ENCODE measurements at regions not wholly inside any gene's neighbourhood (a gene's known extent, or its start where the extent isn't known, plus 50 kb on each side); places are given as distances from the start of the nearest gene placed in this dataset.
"Not testable (repeated sequence)": the region's sequence is repeated elsewhere in the genome, so short reads cannot be mapped to it uniquely, and the experiment has no call there.

DNA sequence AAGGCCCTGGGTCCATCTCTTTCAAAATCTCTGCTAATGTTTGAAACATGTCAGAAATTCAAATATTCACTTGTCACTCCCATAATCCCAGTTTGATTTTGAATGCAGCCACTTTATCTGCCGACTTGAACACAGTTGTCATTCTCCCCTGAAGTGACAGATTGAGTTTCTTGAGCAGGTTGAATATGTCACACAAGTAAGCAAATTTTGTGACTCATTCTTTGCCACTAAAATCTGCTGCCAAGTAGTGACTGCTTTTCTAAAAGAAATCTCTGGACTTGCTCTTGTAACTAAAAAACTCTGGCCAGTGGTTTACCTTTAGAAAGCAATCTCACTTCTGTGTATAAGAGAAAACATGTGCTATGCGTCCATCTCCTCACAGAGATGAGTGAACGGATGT, 357.1 kb downstream of the LMO7 start:
- DNase-seq = no peak

- DNase-seq = no peak
These were observed 350.7 kb downstream of the LMO7 start for GRCh38 chr13:75986818-75987217.

DNA sequence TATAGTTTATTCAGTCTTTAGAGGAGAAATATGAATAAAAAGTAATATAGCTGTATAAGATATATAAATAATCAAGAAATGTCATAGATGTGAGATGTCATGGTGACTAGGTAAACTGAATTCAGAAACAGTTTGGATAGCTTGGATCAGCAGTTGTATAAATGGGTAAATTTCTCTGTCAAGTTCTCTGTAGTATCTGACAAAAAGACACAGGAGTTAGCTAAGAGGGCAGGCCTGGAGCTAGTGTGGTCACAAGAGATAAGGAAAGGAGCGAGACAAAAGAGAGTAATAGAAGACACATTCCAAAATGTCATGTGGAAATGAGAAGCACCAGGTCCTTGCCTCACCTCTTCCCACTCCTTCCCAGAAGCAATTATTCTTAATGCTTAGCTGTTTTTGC, 349.0 kb downstream of the LMO7 start:
- DNase-seq = no peak

- no peak for DNase-seq
These were observed 342.7 kb downstream of the LMO7 start for GRCh38 chr13:75978818-75979217.

- DNase-seq = no peak
These were observed 332.1 kb downstream of the LMO7 start for GRCh38 chr13:75968103-75968838.

DNA sequence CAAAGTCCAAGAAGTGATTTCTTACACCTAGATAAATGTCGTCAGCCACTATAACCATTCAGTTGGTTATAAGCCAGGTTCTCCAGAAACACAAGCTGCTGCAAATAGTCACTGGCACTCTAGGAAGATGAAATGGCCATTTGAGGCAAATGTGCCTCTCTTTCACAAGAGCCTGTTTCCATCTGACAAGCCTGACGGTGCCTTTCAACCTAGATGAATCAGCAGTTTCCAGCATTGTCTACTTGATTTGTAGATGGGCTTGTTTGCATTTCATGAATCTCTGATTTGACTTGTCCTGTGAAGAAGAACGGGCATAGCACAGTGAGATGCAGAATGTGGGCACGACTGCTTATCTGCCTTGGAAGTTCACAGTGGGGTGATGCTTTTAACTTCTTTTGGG, 327.2 kb downstream of the LMO7 start:
- no peak for DNase-seq

DNA sequence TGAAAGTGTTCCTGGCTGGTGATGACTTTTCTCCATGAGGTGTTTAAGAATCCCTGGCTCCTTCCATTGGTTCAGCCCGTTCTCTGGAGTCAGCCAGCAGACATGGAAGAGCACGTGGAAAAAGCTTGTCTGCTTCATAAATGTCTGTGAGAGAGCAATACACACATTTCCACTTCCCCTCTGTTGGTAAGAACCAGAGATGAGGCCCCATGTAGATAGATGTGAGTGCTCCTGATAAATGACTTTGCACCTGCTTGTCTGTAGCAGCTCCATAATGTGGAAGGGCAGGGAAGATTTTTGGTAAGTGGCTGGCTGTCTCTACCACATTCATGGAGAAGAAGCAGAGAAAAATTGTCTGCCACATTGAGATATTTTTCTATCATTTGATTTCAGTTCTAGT, 325.8 kb downstream of the LMO7 start:
- no peak for DNase-seq

GRCh38 chr13:75960538-75960994, 324.4 kb downstream of the LMO7 start:
- DNase-seq = no peak

DNA sequence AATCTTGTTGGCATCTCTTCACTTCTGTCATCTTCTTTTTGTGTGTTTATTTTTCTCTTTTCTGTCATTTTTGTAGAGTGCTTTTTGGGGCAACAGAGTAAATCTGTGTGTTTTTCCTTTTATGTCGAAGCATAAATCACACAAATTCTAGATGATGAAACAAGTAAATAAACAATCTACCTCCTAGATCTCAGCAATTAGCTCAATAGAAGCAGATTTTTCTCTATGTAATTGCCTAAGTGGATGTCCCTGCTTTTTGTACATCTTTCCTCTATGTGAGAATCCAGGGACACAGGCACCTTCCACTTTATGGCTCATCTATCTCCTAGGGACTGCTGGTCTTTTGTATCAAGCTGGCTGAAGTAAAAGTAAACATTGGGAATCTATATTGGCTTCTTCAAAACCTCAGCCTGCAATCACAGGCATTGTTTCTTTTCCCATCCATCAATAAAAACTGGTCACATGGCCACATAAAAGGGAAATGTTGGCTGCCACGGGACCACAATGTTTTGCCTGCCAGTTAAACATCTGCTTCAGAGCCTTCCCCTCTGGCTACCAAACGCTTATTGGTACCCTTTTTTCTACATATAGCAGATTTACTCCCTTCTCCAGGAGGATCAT, 323.8 kb downstream of the LMO7 start:
- no peak for DNase-seq

DNA sequence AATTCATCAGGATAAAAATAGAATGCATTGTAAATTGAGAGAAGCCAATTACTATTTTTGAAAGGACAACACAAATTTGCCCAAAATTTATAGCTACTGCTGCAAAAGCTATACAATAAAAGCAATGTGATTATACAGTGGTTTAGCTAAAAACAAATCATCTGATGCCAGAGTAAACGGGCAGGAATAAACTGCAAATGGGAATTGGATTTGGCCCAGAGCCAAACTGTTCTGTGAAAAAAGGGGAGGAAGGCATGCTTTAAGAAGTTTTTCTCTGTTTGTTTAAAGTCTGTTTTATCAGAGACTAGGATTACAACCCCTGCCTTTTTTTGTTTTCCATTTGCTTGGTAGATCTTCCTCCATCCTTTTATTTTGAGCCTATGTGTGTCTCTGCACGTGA, 317.5 kb downstream of the LMO7 start:
- DNase-seq = not testable (repeated sequence)

DNA sequence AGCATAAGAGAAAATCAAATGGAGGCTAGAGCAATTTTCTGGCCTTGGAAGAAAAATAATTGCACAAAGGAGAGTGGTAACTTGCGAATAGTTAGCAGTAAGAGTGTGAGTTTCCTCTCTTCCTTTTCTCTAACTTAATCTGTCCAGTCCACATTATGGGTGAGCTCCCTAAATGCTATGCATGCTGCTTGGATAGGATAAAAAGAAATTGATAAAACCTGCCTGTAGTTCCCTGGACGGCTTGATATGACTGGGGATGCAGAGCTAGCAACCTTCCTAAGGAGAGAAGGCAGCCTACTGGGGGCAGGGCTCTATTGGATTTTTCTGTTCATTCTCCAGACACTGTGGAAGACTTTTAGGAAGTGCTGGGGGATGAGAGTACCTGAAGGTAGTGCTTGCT, 311.3 kb downstream of the LMO7 start:
- DNase-seq = no peak

GRCh38 chr13:75946536-75947284, 310.6 kb downstream of the LMO7 start:
- DNase-seq = no peak

DNA sequence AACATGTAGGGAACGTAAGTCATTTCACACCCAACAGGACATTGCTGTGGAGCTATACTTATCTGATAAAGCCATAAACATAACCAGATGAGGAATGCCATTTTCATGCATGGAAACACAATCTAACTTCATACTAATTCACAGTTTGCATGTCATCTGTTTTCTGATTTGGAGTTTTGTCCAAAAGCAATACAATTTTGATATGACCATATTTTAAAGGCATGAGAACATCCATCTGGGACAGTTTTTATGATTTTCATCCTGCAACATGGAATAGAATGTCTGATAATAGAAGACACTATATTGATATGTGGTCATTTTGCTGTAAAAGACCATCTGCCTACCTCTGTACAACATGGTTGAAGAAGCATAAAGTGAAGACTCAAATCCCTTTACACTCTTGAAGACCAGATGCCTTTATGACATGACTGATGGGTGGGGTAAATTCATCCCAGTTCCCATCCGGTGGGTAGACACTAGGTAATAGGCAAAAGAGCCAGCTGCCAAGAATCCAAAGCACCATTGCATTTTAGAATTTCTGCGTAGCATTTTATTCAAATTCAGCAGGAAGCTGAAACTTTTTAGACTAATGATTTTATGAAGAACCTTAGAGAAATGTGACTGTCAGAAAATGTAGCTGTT, 309.8 kb downstream of the LMO7 start:
- DNase-seq = no peak

DNA sequence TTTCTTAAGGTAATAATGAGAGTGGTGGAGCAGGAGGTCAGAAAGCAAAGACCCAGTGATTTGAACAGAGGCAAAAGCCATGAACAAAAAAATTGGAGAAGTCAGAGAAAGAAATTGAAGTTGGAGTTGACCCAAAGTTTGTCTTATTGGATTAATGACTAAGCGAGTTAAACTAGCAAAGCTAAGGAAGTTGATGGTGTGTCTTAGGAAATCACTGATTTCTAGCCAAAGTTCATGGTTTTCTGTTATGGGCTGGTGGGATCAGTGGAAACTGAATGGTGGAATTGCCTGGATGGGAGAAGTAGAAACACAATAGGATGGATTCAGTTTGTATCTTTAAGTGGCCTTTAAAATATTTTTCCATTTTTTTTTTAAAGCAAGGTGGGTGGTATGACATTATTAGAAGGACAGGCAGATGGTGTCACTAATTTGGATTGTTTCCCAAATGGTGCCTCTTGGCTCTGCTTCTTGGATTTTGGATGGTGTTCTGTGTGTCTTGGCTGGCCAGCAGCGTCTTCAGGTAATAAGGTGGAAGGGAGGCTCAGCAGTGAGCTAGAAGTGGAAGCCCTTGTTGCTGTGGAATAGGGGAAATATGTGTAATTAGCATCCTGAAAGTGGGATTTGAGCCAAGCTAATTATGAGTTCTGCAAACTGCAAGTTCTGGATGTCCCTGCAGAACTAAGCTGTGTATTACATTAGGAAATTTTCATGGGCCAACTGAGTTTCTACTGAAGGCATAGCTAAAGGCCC, 302.9 kb downstream of the LMO7 start:
- no peak for DNase-seq

DNA sequence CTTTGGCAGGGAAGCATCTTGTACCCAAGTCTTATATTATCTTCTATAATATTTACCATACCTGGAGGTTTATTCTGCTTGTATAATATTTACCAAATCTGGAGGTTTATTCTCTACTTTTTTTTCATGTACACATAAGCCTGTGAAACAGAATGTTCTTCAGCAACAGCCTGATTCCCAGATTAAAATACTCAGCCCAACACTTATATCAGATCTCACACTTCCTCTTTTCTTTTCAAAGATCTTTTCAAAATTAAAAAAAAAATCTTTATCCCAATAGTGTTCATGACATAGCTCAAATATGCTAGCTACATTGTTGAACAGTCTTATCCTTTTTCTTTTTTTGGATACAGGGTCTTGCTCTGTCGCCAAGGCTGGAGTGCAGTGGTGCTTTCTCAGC, 300.7 kb downstream of the LMO7 start:
- DNase-seq = no peak

DNA sequence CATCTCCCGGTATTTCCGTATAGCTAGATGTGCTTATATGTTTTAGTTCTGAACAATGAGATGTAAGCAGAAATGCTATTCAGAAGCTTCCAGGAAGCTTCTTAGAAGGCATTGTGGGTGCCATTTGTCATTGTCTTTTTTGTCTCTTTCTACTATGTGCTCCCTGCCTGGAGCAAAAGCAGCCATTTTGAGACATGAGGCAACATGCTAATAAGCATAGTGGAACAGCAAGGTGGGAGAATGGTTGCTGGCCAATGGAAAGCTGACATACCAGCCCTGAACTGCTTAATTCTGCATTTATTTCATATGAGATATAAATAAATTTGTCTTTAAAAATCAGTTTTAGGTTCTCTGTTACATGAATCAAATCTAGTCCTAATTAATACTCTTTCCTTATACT, 299.7 kb downstream of the LMO7 start:
- no peak for DNase-seq

GRCh38 chr13:75934889-75935288, 298.8 kb downstream of the LMO7 start:
- DNase-seq = no peak

- no peak for DNase-seq
These were observed 296.5 kb downstream of the LMO7 start for GRCh38 chr13:75932636-75933035.

DNA sequence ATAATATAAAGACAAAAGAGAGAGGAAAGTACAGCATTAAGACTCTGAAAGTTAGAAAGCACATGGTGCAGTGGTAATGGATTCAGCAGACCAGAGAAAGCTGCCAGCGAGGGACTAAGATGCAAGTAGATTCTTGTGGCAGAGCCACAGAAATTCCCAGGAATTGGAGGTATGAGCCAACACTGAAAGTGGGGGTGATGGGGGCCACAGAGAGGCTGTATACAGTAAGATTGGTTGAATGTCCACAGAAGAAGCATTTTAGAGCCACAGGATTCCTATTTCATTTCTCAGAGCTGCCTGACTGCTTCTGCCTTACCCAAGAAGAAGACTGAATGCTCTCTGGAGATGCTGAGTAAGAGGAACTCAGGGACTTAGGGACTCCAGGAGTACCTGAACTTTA, 295.0 kb downstream of the LMO7 start:
- no peak for DNase-seq

GRCh38 chr13:75929076-75929475, 292.9 kb downstream of the LMO7 start:
- no peak for DNase-seq

GRCh38 chr13:75927183-75927669, 291.1 kb downstream of the LMO7 start:
- no peak for DNase-seq

DNA sequence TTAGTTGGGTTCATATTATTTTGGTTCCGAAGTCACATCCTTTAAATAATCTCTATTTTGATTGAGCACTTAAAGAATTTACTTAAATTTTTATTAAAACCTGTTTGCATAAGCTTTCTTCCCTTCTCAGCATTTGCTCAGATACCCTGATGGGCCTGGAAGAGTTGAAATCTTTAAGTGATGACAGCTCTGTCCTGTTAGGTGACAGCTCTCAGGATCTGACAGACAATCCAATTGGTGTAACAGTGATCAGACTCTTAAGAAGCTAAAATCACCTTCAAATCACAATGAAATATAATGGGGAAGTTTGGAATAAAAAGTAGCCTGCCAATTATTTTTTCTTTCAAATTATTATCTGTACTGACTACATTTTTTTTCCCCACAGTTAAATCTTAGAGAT, 284.4 kb downstream of the LMO7 start:
- DNase-seq = no peak
